ENCODE measurements at regions not wholly inside any gene's neighbourhood (a gene's known extent, or its start where the extent isn't known, plus 50 kb on each side); places are given as distances from the start of the nearest gene placed in this dataset.

- DNase-seq = peak; percentile 46 to 84
- intact Hi-C loops (cut with DNase I, micrococcal nuclease) = no loop called here
- ATAC-seq = peak; percentile 98
Observed at GRCh38 chr7:35537067-35538023, 157.6 kb downstream of the HERPUD2 start.

DNA sequence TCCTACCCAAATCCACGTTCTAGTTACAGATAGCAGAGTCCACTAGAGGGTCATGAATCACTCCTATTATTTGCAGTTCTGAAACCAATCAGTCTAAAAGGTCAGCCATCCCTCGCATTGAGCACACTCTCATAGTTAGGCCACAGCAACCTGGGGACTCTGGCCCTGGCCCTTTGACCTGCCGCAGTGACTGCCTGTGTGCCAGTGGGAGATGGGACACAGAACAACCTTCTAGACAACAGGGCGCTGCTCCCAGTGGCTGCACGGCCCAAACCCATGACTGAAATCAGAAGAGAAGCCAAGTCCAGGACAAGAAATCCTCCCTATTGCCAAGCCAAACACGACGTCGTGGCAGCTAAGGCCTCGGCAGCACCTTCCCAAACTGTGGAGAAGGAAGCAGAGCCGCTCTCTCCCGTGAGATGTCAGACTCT, 158.5 kb downstream of the HERPUD2 start:
- ATAC-seq (no peak), DNase-seq (no peak)
- intact Hi-C loops (cut with DNase I, micrococcal nuclease) = no loop called here

DNA sequence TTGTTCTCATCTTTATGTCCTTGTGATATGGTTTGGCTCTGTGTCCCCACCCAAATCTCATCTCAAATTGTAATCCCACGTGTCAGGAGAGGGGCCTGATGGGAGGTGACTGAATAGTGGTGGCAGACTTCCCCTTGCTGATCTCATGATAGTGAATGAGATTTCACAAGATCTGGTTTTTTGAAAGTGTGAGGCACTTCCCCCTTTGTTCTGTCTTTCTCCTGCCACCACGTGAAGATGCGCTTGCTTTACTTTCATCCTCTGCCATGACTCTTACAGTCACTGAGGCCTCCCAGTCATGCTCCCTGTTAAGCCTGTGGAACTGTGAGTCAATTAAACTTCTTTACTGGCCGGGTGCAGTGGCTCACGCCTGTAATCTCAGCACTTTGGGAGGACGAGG, 161.0 kb downstream of the HERPUD2 start:
- ATAC-seq = no peak
- no peak for DNase-seq
- intact Hi-C loops (cut with DNase I, micrococcal nuclease) = no loop called here

DNA sequence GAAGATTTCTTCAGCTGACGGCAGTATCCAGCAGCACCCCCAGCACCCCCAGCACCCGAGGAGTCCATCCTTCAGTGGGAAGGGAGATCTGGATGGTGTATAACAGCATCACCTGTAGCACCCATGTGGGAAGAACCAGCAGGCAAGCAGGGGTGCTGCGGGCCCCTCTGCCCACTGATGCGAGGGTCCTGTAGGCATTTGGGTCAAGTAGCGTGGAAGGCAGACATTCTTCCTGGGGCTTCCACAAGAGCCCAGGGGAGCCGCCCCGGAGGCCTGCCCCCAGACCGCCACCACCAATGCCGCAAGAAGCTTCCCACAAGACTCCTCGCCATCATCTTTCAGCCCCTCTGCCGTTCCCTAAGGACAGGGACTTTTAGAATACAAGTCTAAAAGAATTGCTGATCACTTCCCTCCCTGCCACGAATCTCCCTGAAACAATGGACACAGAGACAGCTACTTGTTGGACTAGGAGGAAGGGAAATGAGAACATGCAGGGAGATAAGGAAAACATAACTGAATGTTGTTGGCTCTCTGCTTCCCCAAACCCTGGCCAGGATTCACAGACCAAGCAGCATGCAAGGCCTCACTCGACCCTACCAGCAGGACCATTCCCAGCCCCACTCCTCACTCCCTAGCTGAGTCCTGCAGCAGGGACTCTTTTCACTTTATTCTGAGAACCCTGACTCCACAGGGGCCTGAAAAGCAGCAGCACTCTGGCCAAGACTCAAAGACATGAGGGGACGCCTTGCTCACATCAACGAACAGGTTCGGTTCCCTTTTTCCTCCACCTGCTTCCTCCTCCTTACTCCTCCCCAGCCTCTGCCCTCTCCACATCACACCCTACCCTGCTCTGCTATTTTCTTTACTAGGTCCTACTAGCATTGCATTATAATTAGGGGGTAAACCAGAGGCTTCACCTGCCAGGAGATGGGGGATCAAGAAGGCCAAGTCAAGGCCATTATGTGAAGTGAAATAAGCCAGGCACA, 164.5 kb downstream of the HERPUD2 start:
- no peak for ATAC-seq
- DNase-seq = no peak
- intact Hi-C loops (cut with DNase I, micrococcal nuclease) = no loop called here

GRCh38 chr7:35529713-35530112, 165.2 kb downstream of the HERPUD2 start:
- intact Hi-C loops (cut with DNase I, micrococcal nuclease) = no loop called here
- ATAC-seq (no peak), DNase-seq (no peak)

DNA sequence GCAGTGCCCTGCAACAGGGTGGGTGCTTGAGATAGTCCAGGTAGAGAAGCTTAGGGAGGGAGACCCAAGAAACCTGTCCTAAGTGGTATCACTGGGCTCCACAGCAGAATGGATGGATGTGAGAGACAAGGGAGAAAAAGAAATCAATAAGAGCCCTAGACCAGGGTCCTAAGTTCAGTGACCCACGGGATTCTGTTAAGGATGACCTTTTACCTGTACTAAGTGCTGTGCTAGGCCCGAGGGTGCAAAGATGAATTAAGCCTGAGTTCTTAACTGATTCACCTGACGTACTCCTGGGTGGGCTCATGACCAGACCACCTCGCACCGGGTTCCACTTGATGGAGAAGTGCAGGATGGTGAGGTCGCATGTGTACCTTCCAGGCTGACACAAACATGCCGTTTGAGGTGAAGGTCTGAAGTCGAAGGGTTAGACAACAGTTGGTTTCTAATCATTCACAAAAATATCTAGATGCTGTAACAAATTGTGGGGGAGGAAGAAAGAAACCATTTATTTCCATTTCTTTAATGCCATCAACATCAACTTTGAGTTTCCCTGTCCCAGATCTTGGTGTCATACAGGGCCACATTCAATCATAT, 166.5 kb downstream of the HERPUD2 start:
- intact Hi-C loops (cut with DNase I, micrococcal nuclease) = no loop called here
- DNase-seq = no peak
- ATAC-seq = no peak

DNA sequence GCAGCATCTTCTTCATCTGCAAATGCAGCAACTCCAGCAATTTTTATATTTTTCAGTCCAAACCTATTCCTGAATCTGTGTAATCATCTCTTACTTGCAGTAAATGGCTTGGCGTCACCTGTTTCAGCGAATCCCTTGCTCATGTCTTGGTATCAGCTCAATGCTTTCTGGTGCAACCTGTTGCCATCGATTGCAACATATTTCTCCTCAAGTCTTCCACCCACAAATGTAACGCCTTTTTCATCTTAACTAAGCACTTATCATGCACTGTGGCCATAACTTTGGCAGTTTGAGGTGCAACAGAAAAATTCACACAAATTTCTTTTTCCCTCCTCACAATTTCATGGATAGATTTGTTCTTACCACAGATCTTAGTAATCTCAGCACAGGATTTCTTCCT, 168.3 kb downstream of the HERPUD2 start:
- intact Hi-C loops (cut with DNase I, micrococcal nuclease) = no loop called here
- DNase-seq (no peak), ATAC-seq (no peak)

GRCh38 chr7:35524112-35524804, 170.7 kb downstream of the HERPUD2 start:
- ATAC-seq (no peak), DNase-seq (no peak)
- intact Hi-C loops (cut with DNase I, micrococcal nuclease) = no loop called here

DNA sequence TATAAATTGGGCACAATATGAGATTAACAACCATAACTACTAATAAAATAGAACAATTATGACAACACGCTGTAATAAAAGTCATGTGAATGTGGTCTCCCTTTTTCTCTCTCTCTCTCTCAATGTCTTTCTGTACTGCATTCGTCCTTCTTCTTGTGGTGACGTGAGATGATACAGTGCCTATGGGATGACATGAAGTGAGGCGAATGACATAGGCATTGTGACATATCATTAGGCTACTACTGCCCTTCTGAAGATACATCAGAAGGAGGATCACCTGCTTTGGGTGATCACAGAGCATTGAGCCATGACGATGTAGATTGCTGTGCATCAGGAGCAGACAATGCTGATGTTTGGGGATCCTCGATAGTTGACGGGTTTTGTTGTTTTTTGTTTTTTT, 171.6 kb downstream of the HERPUD2 start:
- DNase-seq = no peak
- intact Hi-C loops (cut with DNase I, micrococcal nuclease) = no loop called here
- no peak for ATAC-seq

- no peak for ATAC-seq
- no peak for DNase-seq
- intact Hi-C loops (cut with DNase I, micrococcal nuclease) = no loop called here
Observed at GRCh38 chr7:35522697-35523096, 172.2 kb downstream of the HERPUD2 start.

- ATAC-seq = no peak
- DNase-seq = no peak
- intact Hi-C loops (cut with DNase I, micrococcal nuclease) = no loop called here
Observed at GRCh38 chr7:35521941-35522340, 173.0 kb downstream of the HERPUD2 start.

GRCh38 chr7:35520810-35521625, 173.9 kb downstream of the HERPUD2 start:
- no peak for ATAC-seq
- intact Hi-C loops (cut with DNase I, micrococcal nuclease) = no loop called here
- no peak for DNase-seq

DNA sequence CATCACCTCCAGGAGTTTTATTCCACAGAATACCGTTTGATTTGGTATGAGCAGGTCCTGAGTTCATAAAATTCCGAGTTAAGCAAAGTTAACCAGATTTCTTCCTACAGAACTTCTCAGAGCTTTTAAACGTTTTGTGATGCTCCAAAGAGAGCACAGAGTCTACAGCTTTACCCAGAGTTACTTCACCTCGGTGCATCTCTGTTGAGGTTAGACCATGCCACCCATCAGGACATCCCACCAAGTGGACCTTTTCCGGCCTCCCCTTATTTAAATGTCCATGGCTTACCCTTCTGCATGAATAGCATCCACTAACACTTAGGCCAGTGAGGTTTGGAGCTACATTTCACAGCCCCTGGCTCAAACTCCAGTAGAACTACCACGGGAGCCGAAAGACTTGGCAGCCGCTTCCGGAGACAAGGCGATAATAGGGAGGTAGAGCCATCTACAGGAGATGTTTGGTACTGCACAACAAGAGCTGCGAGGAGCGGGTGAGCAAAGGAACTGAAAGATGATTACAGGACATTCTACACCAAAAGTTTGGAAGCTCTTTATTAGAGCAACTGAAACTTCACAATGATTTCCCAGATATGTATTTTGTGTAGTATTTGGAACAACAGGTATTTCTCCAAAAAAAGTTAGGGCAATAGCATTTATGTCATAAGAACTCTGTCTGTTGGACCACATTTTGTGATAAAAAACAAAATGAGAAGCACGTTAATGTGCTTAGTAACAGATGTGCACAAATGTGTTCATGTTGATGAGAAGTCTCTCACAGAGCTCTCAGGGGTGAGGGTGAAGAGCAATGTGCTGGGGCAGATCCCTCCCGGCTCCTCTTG, 174.7 kb downstream of the HERPUD2 start:
- intact Hi-C loops (cut with DNase I, micrococcal nuclease) = no loop called here
- peak; percentile 73 for ATAC-seq
- peak; percentile 31 to 57 for DNase-seq

DNA sequence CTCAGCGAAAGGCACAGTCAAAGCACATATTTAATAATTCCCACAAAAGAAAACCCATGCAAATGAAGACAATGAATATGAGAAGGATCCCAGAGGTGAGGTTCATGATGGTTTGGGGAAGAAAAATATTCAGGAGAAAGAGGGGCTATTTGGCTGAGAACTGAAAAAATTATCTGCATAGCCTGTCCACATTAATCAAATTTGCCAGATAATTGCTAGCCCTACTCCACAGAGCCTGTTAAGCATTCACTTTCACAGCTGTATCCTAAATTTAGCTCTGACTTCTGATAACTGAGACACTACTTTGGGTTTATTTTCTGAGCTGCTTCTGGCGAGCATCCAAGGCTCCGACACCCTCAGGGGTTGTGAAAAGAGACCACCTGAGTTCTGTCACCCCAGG, 176.2 kb downstream of the HERPUD2 start:
- DNase-seq (no peak), ATAC-seq (no peak)
- intact Hi-C loops (cut with DNase I, micrococcal nuclease) = no loop called here

DNA sequence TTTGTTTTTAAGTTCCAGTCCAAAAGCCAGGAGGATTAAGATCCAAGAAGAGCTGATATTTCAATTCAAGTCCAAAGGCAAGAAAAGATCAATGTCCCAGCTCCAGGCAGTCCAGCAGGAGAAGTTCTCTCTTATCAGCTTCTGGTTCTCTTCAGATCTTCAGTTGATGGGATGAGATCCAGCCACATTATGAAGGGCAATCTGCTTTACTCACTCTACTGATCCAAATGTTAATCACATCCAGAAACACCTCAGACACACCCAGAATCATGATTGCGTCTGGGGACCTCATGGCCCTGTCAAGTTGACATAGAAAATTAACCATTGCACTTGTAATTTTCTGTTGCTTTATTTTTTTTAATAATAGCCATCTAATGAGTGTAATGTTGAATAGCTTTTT, 178.4 kb downstream of the HERPUD2 start:
- ATAC-seq (no peak), DNase-seq (no peak)
- intact Hi-C loops (cut with DNase I, micrococcal nuclease) = no loop called here

DNA sequence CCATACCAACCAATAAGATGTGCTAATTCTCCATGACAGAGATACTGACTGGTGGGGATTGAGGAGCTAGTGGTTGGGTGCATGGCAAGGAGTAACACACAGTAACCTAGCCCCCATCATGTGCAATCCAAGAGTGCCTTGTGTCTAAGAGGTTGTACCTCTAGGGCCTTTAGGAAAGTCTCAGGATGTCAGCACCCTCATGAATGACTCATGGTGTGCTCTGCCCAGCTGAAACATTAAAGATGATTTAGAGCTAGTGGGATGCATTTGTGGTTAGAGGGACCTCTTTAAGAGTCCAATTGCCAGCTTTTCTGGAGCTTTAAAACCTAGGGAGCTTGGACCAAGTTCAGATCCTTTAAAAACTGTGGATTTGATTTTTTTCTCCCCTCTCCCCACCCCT, 181.1 kb downstream of the HERPUD2 start:
- DNase-seq = no peak
- no peak for ATAC-seq
- intact Hi-C loops (cut with DNase I, micrococcal nuclease) = no loop called here

DNA sequence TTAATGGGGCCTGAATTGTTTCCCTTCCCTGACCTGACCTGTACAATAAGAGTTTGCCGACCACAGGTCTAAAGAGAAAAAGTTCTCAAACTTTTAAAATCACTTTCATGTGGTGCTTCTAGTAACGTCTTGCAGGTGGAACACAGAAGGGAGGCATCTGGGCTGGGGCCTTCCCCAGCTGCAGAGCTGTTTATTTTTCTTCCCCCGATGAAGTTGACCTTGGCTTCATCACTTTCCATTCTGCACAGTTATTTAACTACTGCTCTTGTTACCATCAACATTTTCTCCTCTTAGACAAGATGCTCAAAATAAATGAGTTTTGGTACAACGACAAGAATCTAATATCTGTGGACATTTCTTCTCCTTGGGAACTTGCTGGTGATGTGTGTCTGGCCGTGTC, 181.7 kb downstream of the HERPUD2 start:
- ATAC-seq (no peak), DNase-seq (no peak)
- intact Hi-C loops (cut with DNase I, micrococcal nuclease) = no loop called here

Measured in left colon (tissue), 2 donors.